Hepatic stellate cell (primary cell): ENCODE measurements at regions not wholly inside any gene's neighbourhood (a gene's known extent, or its start where the extent isn't known, plus 50 kb on each side); places are given as distances from the start of the nearest gene placed in this dataset.

Experiments
- DNase-seq: peaks from one replicate; pipeline ENCODE4 v3.0.0; 2011; ENCODE audit warnings: low spot score

- DNase-seq, result no peak
These were observed 86.1 kb upstream of the BZW1 start for GRCh38 chr2:200725596-200725995.

GRCh38 chr2:200728630-200729029, 83.1 kb upstream of the BZW1 start:
- no peak for DNase-seq

DNA sequence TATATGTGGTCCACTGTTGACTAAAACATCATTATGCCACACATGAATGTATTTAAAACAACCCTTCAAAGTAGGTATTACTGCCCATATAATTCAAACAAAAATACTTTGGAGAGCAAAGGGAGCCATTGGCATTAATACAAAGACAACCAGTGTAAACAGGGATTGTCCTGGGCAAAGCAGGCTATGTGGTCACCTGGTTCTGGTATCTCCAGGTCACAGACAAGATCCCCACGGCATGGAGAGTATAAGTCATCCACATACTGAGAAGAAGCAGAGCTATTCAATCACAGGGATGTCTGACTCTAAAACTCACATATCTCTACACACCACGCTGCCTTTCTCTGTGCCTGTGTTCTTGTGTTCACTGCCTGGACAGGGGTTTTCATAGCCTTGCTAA, 81.4 kb upstream of the BZW1 start:
- no peak for DNase-seq

GRCh38 chr2:200730960-200731359, 80.8 kb upstream of the BZW1 start:
- no peak for DNase-seq

GRCh38 chr2:200732866-200733265, 78.8 kb upstream of the BZW1 start:
- DNase-seq, result no peak

- no peak for DNase-seq
These were observed 78.0 kb upstream of the BZW1 start for GRCh38 chr2:200733713-200734198.

DNA sequence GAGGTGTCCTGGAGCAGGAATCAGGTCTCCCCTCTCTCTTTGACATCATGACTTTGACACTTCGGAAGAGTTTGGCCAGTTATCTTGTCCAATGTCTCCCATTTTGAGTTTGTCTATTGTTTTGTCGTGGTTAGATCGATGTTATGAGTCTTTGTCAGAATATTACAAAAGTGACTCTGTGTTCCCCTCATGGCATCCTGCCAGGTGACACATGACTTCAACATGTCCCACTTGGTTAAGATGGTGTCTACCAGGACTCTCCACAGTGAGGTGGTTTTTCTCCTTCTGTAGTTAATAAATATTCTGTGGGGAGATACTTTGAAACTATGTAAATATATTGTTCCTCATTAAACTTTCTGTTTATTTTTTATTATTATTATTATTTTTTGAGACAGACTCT, 76.6 kb upstream of the BZW1 start:
- no peak for DNase-seq

GRCh38 chr2:200736646-200737274, 75.0 kb upstream of the BZW1 start:
- no peak for DNase-seq

GRCh38 chr2:200737585-200737984, 74.1 kb upstream of the BZW1 start:
- no peak for DNase-seq

DNA sequence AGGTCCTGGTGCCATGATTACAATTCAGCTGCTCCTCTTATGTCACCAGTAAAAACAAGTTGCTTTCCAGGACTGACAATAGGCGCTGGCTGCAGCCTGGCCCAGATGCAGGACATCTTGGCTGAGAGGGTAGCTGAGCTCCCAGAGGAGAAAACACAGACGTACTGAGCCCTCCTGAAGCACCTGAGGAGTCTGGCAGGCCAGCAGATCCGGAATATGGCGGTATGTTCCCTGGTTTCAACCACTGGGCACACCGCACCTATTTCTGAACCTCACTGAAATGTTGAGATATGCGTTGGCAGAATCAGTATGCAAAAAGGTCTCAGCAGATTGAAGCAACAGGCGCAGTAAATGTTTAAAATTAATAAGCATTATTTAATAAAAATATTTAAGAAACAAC, 73.1 kb upstream of the BZW1 start:
- DNase-seq, result no peak

GRCh38 chr2:200740907-200741306, 70.8 kb upstream of the BZW1 start:
- no peak for DNase-seq

DNA sequence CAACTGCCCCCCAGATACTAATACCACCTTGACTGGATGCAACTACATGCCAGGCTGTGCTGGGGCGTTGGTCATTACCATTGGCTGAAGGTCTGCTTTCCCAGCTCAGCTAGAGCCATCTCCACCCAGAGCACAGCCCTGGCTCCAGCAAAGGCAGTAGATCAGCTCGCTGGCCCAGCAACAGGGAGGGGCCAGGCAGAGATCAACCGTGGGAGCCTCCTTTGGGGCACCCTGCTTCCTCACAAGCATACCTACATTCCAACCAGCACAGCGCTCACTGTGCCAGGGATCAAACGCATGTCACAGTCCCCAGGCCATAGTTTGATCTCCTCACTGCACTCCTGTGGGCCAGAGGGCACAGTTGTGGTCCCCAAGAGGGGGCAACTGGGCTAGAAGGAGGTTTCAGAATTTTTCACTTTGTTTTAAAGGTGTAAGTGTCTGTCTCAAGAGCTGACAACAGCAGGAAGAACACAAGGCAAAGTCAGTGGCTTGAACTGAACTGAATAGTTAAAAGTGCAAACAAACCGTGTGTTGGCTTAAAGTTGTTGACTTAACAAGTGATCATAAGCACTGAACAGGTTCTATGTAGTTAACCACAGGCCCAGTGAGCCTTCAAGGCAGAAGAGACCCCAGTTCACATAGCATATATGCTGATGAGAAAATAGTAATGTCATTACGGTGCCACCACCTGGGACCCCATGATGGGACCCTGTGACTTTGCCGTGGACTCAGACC, 70.1 kb upstream of the BZW1 start:
- DNase-seq, result no peak

- DNase-seq, result peak; percentile 59
These were observed 69.3 kb upstream of the BZW1 start for GRCh38 chr2:200742426-200742825.

DNA sequence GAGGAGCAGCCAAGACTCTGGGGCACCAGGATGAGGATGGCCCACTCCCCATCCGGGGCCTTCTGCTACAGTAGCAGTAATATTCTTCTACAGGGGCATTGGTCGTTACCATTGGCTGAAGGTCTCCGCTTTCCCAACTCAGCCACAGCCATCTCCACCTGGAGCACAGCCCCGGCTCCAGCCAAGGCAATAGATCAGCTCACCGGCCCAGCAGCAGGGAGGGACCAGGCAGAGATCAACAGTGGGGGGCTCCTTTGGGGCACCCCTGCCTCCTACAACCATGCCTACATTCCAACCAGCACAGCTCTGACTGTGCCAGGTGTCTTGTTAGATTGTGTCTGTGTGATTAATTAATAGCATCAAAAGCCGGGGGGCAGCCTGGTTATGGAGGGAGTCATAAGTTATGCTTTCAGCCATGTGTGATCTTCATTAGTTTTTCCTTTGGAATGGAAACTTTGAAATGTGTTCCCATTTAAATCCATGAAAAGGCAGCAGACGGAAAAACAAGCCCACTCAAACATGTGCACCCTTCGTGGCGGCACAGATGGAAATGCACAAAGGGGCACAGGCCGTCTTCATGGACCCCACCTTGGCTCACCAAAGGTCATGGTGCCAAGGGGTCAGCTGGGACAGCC, 68.6 kb upstream of the BZW1 start:
- no peak for DNase-seq

DNA sequence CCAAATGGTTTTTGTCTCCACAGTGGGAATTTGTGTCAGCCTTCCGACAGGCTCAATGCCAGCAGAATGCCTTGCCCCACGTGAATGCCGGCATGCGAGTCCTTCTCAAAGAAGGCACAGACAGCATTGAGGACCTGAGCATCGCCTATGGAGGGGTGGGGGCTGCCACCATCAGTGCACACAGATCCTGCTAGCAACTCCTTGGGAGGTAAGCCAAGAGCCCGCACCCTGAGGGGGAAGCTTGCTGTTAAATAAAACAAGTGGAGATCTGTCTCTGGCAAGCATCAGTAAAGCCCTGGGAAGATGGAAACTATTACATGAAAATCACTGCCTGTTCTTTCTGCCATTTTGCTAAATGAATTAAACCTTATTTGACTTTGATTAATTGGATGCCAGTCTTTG, 67.5 kb upstream of the BZW1 start:
- no peak for DNase-seq

- DNase-seq, result no peak
These were observed 65.4 kb upstream of the BZW1 start for GRCh38 chr2:200746301-200746700.

DNA sequence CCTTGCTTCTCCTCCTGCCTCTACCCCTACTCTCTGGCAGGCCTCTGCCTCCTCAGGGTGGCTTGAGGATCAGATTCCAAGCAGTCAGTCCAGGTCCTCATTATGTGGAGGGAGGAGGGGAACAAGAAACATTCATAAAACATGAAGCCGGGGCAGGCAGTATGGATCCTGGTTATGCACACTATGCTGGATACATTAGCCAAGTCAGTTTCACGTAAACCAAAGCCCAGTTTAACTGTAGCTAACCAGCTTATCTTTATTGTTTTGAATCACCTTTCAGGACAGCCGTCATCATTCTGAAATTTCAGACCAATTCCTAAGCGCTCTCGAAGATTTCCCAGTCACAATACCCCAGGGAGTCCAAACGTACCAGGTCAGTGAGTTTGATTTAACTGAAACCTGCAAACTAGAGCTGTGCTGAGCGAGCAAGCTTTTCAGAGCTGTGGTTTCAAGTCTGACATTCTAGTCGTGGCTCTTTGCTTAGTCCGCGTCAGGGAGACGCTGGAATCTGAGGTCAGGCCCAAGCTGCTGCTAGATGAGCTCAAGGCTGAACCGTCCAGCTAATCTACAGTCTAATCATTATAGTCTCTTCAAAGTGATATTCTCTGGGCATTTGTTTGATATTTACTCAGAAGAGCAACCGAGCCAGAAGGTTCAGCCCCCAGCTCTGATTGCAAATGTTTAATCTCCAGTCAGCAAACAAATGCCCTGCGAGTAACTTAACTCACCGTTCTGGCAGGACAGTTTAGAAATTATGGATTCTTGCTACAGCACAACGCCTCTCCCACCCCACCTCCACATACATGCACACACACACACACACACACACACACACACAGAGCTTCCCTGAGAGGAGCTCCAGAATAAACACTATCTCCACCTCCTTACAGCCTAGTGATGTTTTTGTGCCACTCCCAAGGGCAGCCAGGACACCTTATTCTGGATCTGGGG, 63.8 kb upstream of the BZW1 start:
- DNase-seq, result no peak

DNA sequence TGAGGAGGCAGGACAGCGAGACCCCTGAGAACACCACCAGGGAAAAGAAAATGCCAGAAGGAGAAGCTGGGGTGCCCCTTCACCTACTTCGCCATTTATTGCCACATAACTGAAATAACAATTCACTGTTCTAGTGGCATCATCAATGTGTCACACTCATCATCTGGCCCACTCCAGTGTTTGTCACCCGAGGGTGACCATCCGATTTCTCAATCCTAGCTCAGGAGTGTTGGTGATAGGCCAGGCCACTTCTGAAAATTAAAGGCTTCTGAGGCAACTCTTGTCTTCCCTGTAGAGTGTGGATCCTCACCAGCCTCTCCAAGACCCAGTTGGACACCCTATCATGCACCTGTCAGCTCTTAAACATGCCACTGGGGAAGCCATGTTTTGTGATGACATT, 62.9 kb upstream of the BZW1 start:
- DNase-seq, result no peak

- no peak for DNase-seq
These were observed 61.9 kb upstream of the BZW1 start for GRCh38 chr2:200749631-200750322.

- DNase-seq, result no peak
These were observed 61.3 kb upstream of the BZW1 start for GRCh38 chr2:200750323-200750910.

DNA sequence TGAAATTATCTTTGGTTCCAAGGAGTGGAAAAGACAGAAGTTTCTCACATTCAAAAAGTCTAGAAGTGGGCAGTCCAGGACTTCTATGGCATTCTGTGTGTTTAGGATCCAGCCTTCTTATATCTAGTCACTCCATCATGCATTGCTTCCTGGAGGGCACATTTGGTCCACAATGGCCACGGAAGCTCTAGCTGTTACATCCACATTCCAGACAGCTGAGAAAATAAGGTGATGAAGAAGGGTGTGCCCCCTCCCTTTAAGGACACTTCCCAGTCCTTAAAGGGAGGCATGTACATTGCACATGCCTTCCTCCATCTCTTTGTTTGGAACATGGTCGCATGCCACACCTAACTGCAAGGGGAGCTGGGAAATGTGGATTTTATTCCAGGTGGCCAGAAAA, 59.9 kb upstream of the BZW1 start:
- no peak for DNase-seq
